ENCODE measurements at regions not wholly inside any gene's neighbourhood (a gene's known extent, or its start where the extent isn't known, plus 50 kb on each side); places are given as distances from the start of the nearest gene placed in this dataset.

DNA sequence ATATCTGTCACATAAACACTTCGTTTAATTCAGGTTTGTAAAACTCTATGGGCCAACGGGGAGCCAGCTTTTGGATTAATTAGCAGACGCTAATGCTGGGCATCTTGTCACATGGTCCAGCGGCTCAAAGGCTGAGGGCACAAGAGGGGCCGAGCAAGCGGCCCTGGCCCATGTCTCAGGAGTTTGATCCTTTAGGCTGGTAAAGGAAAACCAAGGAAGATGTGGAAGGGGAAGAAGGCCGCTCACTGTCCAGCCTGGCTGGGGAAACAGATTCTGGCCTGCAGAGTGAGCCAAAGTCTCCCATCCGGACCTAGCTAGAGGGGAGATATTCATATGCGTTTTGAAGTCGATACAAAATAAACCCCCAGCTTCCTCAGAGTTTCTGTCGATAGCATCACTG lies 248.6 kb upstream of the SIX2 start:
- H3K9me3 Mint-ChIP-seq = no peaks in the 10 kb centered on the region
- H3K27me3 Mint-ChIP-seq (ENCODE audit: low read depth) = peaks cover 4% of the 10 kb centered on the region
- H3K36me3 Mint-ChIP-seq (ENCODE audit: insufficient read depth) = no peaks in the 10 kb centered on the region
- H3K4me3 Mint-ChIP-seq = no peak overlapping the region
- ATAC-seq = no peak
- DNase-seq = no peak
- H3K4me1 Mint-ChIP-seq (ENCODE audit: low read depth) = no peaks in the 10 kb centered on the region

DNA sequence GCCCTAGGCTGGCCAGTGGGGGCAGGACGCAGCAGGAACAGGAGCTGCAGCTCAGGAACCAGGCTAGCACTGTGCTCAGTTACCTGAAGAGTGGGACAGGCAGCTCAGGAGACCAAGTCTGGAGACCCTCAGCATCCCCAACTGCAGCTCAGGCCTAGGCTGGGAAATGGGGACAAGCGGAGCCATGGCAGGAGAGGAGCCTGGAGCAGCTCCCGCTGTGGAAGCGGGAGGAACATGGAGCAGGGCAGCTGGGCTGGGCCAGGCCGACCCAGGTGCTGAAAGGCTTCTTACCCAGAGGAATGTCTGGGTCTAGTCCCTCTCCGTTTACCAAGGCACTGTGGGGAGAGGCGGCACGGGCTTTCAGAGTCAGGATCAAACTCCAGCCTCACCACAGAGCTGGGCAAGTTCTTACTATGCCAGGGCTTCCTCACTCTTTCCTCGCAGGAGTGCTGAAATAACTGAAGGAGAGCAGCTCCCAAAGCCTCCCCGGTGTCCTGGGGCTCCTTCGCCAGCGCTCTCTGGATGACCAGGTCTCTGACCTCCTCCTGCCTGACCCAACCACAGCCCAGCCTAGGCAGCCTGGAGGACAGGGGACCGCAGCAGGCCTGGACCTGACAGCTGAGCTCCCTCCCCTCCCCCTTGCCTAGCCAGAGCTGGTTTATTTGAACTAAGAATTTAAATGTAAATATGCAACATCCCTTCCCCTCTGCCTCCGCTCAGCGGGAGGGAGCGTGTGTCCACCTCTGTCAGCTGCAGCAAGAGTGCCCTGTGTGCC lies 247.8 kb upstream of the SIX2 start:
- DNase-seq (no peak), ATAC-seq (no peak)
- Mint-ChIP-seq H3K36me3 (ENCODE audit: insufficient read depth) (no peaks in the 10 kb centered on the region), H3K9me3 (no peaks in the 10 kb centered on the region), H3K4me1 (ENCODE audit: low read depth) (no peaks in the 10 kb centered on the region), H3K27me3 (ENCODE audit: low read depth) (peaks cover 4% of the 10 kb centered on the region), H3K4me3 (no peak overlapping the region)

- DNase-seq = no peak
- Mint-ChIP-seq H3K4me3 (no peak overlapping the region), H3K9me3 (no peaks in the 10 kb centered on the region), H3K36me3 (ENCODE audit: insufficient read depth) (no peaks in the 10 kb centered on the region), H3K4me1 (ENCODE audit: low read depth) (no peaks in the 10 kb centered on the region), H3K27me3 (ENCODE audit: low read depth) (peaks cover 4% of the 10 kb centered on the region)
- no peak for ATAC-seq
These were observed 247.1 kb upstream of the SIX2 start for GRCh38 chr2:45256173-45256866.

DNA sequence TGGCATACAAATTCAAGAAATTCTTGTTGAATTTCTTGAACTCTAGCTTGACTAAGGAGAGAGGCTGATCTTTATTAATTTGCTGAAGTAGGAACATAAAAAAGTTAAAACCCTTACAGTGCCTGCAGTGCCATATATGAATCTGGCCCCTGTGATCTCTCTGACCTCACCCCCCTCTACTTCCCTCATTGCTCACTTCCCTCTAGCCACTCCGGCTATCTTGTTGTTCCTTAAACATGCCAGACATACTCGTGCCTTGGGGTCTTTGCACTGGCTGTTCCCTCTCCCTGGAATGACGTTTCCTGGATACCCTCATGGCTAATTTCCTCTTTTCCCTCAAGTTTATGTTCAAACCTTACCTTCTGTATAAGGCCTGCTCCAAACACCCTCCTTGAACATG lies 246.3 kb upstream of the SIX2 start:
- Mint-ChIP-seq H3K36me3 (ENCODE audit: insufficient read depth) (no peaks in the 10 kb centered on the region), H3K4me1 (ENCODE audit: low read depth) (no peaks in the 10 kb centered on the region), H3K4me3 (no peak overlapping the region), H3K27me3 (ENCODE audit: low read depth) (peaks cover 3% of the 10 kb centered on the region), H3K9me3 (no peaks in the 10 kb centered on the region)
- ATAC-seq (no peak), DNase-seq (no peak)

GRCh38 chr2:45254025-45254424 lies 244.8 kb upstream of the SIX2 start:
- Mint-ChIP-seq H3K4me3 (no peak overlapping the region), H3K36me3 (ENCODE audit: insufficient read depth) (no peaks in the 10 kb centered on the region), H3K9me3 (no peaks in the 10 kb centered on the region), H3K4me1 (ENCODE audit: low read depth) (no peaks in the 10 kb centered on the region), H3K27me3 (ENCODE audit: low read depth) (peaks cover 3% of the 10 kb centered on the region)
- DNase-seq (no peak), ATAC-seq (no peak)

GRCh38 chr2:45253151-45253550 lies 243.9 kb upstream of the SIX2 start:
- no peaks in the 10 kb centered on the region for H3K4me1 Mint-ChIP-seq (ENCODE audit: low read depth)
- H3K9me3 Mint-ChIP-seq = no peaks in the 10 kb centered on the region
- peaks cover 2% of the 10 kb centered on the region for H3K27me3 Mint-ChIP-seq (ENCODE audit: low read depth)
- ATAC-seq = no peak
- no peak for DNase-seq
- H3K36me3 Mint-ChIP-seq (ENCODE audit: insufficient read depth) = no peaks in the 10 kb centered on the region
- H3K4me3 Mint-ChIP-seq = no peak overlapping the region

GRCh38 chr2:45250176-45250575 lies 240.9 kb upstream of the SIX2 start:
- Mint-ChIP-seq H3K4me3 (no peak overlapping the region), H3K9me3 (no peaks in the 10 kb centered on the region), H3K36me3 (ENCODE audit: insufficient read depth) (no peaks in the 10 kb centered on the region), H3K4me1 (ENCODE audit: low read depth) (no peaks in the 10 kb centered on the region), H3K27me3 (ENCODE audit: low read depth) (peaks cover 2% of the 10 kb centered on the region)
- ATAC-seq (no peak), DNase-seq (no peak)

- no peaks in the 10 kb centered on the region for H3K36me3 Mint-ChIP-seq (ENCODE audit: insufficient read depth)
- ATAC-seq = no peak
- H3K4me1 Mint-ChIP-seq (ENCODE audit: low read depth) = no peaks in the 10 kb centered on the region
- no peak overlapping the region for H3K4me3 Mint-ChIP-seq
- DNase-seq = no peak
- peaks cover 2% of the 10 kb centered on the region for H3K27me3 Mint-ChIP-seq (ENCODE audit: low read depth)
- no peaks in the 10 kb centered on the region for H3K9me3 Mint-ChIP-seq
These were observed 239.0 kb upstream of the SIX2 start for GRCh38 chr2:45248214-45248613.

DNA sequence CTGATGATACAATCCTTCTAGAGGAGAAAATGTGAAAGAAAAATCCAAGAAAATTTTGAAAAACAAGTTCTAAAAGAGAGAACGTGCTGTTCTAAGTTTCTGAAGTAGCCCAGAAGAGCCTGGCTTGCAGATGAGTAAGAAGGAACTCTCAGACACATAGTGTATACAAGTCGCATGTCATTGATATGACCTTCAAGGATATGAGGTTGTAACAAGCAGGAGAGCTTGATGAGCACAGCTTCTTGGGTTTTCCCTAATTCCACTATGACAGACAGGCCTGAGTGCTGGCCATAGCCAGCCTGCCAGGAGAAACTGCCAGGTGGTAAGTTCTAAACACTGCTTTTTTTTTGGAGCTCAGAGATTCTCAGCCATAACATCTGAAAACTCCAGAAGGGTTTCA lies 235.7 kb upstream of the SIX2 start:
- no peak overlapping the region for H3K4me3 Mint-ChIP-seq
- H3K27me3 Mint-ChIP-seq (ENCODE audit: low read depth) = peaks cover 3% of the 10 kb centered on the region
- ATAC-seq (no peak), DNase-seq (no peak)
- H3K36me3 Mint-ChIP-seq (ENCODE audit: insufficient read depth) = no peaks in the 10 kb centered on the region
- H3K4me1 Mint-ChIP-seq (ENCODE audit: low read depth) = no peaks in the 10 kb centered on the region
- no peaks in the 10 kb centered on the region for H3K9me3 Mint-ChIP-seq

GRCh38 chr2:45242161-45242741 lies 233.0 kb upstream of the SIX2 start:
- no peak for DNase-seq
- no peak for ATAC-seq
- H3K4me3 Mint-ChIP-seq = no peak overlapping the region
- H3K36me3 Mint-ChIP-seq (ENCODE audit: insufficient read depth) = no peaks in the 10 kb centered on the region
- peaks cover 7% of the 10 kb centered on the region for H3K27me3 Mint-ChIP-seq (ENCODE audit: low read depth)
- H3K4me1 Mint-ChIP-seq (ENCODE audit: low read depth) = no peaks in the 10 kb centered on the region
- no peaks in the 10 kb centered on the region for H3K9me3 Mint-ChIP-seq

GRCh38 chr2:45241061-45241561 lies 231.9 kb upstream of the SIX2 start:
- H3K4me1 Mint-ChIP-seq (ENCODE audit: low read depth) = no peaks in the 10 kb centered on the region

GRCh38 chr2:45237850-45238542 lies 228.7 kb upstream of the SIX2 start:
- peaks cover 13% of the 10 kb centered on the region for H3K27me3 Mint-ChIP-seq (ENCODE audit: low read depth)
- no peaks in the 10 kb centered on the region for H3K36me3 Mint-ChIP-seq (ENCODE audit: insufficient read depth)
- no peak overlapping the region for H3K4me3 Mint-ChIP-seq
- ATAC-seq (peak in 1 of 2 donors; percentile 56), DNase-seq (no peak)
- no peaks in the 10 kb centered on the region for H3K9me3 Mint-ChIP-seq
- H3K4me1 Mint-ChIP-seq (ENCODE audit: low read depth) = no peaks in the 10 kb centered on the region

More at GRCh38 chr2:45241061-45241561, 231.9 kb upstream of the SIX2 start:
- ATAC-seq = no peak
- H3K27me3 Mint-ChIP-seq (ENCODE audit: low read depth) = peaks cover 13% of the 10 kb centered on the region
- H3K36me3 Mint-ChIP-seq (ENCODE audit: insufficient read depth) = no peaks in the 10 kb centered on the region
- H3K4me3 Mint-ChIP-seq = no peak overlapping the region
- DNase-seq = no peak
- H3K9me3 Mint-ChIP-seq = no peaks in the 10 kb centered on the region

DNA sequence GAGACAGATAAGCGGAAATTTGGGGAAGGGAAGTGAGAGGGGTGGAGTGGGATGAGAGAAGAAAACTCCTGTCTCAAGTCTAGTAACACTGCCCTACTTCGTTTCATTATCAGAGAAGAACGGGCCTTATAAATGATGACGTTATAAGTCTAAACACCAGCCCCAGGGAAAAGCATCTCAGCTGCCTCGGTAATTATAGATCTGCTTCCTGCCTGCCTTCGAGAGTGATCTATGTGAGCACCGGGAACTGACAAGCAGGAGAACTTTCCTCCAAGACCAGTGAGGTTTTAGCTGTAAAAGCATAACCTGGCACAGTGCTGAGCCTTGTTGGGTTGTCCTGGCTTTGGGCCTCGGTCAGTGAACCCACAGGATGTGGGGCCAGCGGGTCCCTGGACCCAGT lies 227.9 kb upstream of the SIX2 start:
- Mint-ChIP-seq H3K9me3 (no peaks in the 10 kb centered on the region), H3K36me3 (ENCODE audit: insufficient read depth) (no peaks in the 10 kb centered on the region), H3K27me3 (ENCODE audit: low read depth) (peaks cover 13% of the 10 kb centered on the region), H3K4me1 (ENCODE audit: low read depth) (no peaks in the 10 kb centered on the region), H3K4me3 (no peak overlapping the region)
- no peak for DNase-seq
- ATAC-seq = no peak

GRCh38 chr2:45236268-45236667 lies 227.0 kb upstream of the SIX2 start:
- no peak for DNase-seq
- no peak for ATAC-seq
- H3K36me3 Mint-ChIP-seq (ENCODE audit: insufficient read depth) = no peaks in the 10 kb centered on the region
- no peaks in the 10 kb centered on the region for H3K9me3 Mint-ChIP-seq
- peaks cover 13% of the 10 kb centered on the region for H3K27me3 Mint-ChIP-seq (ENCODE audit: low read depth)
- H3K4me3 Mint-ChIP-seq = no peak overlapping the region
- no peaks in the 10 kb centered on the region for H3K4me1 Mint-ChIP-seq (ENCODE audit: low read depth)
